ENCODE measurements at regions not wholly inside any gene's neighbourhood (a gene's known extent, or its start where the extent isn't known, plus 50 kb on each side); places are given as distances from the start of the nearest gene placed in this dataset.

- TF ChIP-seq ZNF707 (tag by site-specific recombination; IDR thresholded peaks at IDR 0.05), result no peak
- no peak for TF ChIP-seq CTCF (tag by site-specific recombination; IDR thresholded peaks at IDR 0.05)
- no peak for TF ChIP-seq ZNF16 (tag by site-specific recombination; IDR thresholded peaks at IDR 0.05; ENCODE audit: low read depth)
- no peak for TF ChIP-seq KLF17 (tag by site-specific recombination; IDR thresholded peaks at IDR 0.05)
- no peak for TF ChIP-seq ZNF518A (tag by site-specific recombination; conservative IDR thresholded peaks at IDR 0.05; ENCODE audit: low read depth)
- TF ChIP-seq ZBTB7A (tag by site-specific recombination; IDR thresholded peaks at IDR 0.05; ENCODE audit: low read depth), result no peak
These were observed 76.3 kb downstream of the PSMG1 start for GRCh38 chr21:39106881-39107462.
